ENCODE measurements at regions not wholly inside any gene's neighbourhood (a gene's known extent, or its start where the extent isn't known, plus 50 kb on each side); places are given as distances from the start of the nearest gene placed in this dataset.

- no peak overlapping the region for H3K27ac Mint-ChIP-seq (ENCODE audit: unreplicated experiment)
- no peaks in the 10 kb centered on the region for H3K27me3 Mint-ChIP-seq (ENCODE audit: insufficient read depth, unreplicated experiment)
- POLR2A ChIA-PET = no interaction called here
- peaks cover 13% of the 10 kb centered on the region for H3K9me3 Mint-ChIP-seq (ENCODE audit: unreplicated experiment)
- no peaks in the 10 kb centered on the region for H3K4me1 Mint-ChIP-seq (ENCODE audit: low read depth, unreplicated experiment)
- no peaks in the 10 kb centered on the region for H3K36me3 ChIP-seq (ENCODE audit: control insufficient read depth, insufficient read depth, low read length)
- no TSS peak for BruUV-seq (replicated peaks)
- intact Hi-C loops (cut with micrococcal nuclease; ENCODE audit: unreplicated experiment) = no loop called here
- H3K4me3 Mint-ChIP-seq (ENCODE audit: unreplicated experiment) = no peak overlapping the region
- TF ChIP-seq CTCF (IDR thresholded peaks at IDR 0.05; ENCODE audit: insufficient read depth in 1 of 2, low read depth in 1 of 2, low read length in 1 of 2, severe bottlenecking in 1 of 2, unreplicated experiment in 1 of 2) = no peak
- no peaks in the 10 kb centered on the region for H3K36me3 Mint-ChIP-seq (ENCODE audit: insufficient read depth, unreplicated experiment)
- no peaks in the 10 kb centered on the region; the same call in 1 of the 2 replicates for H3K9me3 ChIP-seq
- H3K27me3 ChIP-seq (replicated peaks; ENCODE audit: control insufficient read depth, insufficient read depth, low read length) = no peaks in the 10 kb centered on the region
- no peak overlapping the region for H3K4me3 ChIP-seq (ENCODE audit: low read depth, low read length)
- no peaks in the 10 kb centered on the region for H3K4me1 ChIP-seq
- CTCF ChIA-PET = no interaction called here
- DNase-seq = no peak
Observed at GRCh38 chr1:218636548-218636947, 291.4 kb downstream of the TGFB2 start.

GRCh38 chr1:218640173-218640572 is 295.0 kb downstream of the TGFB2 start:
- no peaks in the 10 kb centered on the region for H3K36me3 Mint-ChIP-seq (ENCODE audit: insufficient read depth, unreplicated experiment)
- POLR2A ChIA-PET = no interaction called here
- BruUV-seq (replicated peaks) = no TSS peak

GRCh38 chr1:218642033-218642948 is 297.2 kb downstream of the TGFB2 start:
- Mint-ChIP-seq H3K4me1 (ENCODE audit: low read depth, unreplicated experiment) (peaks cover 8% of the 10 kb centered on the region), H3K36me3 (ENCODE audit: insufficient read depth, unreplicated experiment) (no peaks in the 10 kb centered on the region), H3K27me3 (ENCODE audit: insufficient read depth, unreplicated experiment) (no peaks in the 10 kb centered on the region), H3K27ac (ENCODE audit: unreplicated experiment) (no peak overlapping the region), H3K9me3 (ENCODE audit: unreplicated experiment) (peaks cover 14% of the 10 kb centered on the region), H3K4me3 (ENCODE audit: unreplicated experiment) (no peak overlapping the region)
- H3K4me1 ChIP-seq = peaks cover 7% of the 10 kb centered on the region
- CTCF ChIA-PET = interaction anchor here (0.5 kb wide), 1 partner anchor 59 kb away, joined by 4 read pairs; no protein-coding TSS in a partner anchor
- DNase-seq = no peak
- no TSS peak for BruUV-seq (replicated peaks)
- POLR2A ChIA-PET = no interaction called here
- no peaks in the 10 kb centered on the region for H3K27me3 ChIP-seq (replicated peaks; ENCODE audit: control insufficient read depth, insufficient read depth, low read length)
- no peaks in the 10 kb centered on the region for H3K36me3 ChIP-seq (ENCODE audit: control insufficient read depth, insufficient read depth, low read length)
- intact Hi-C loops (cut with micrococcal nuclease; ENCODE audit: unreplicated experiment) = no loop called here
- TF ChIP-seq CTCF (IDR thresholded peaks at IDR 0.05; ENCODE audit: insufficient read depth in 1 of 2, low read depth in 1 of 2, low read length in 1 of 2, severe bottlenecking in 1 of 2, unreplicated experiment in 1 of 2) = no peak
- H3K9me3 ChIP-seq = no peaks in the 10 kb centered on the region
- H3K4me3 ChIP-seq (ENCODE audit: low read depth, low read length) = no peak overlapping the region

More at GRCh38 chr1:218640173-218640572, 295.0 kb downstream of the TGFB2 start:
- Mint-ChIP-seq H3K27ac (ENCODE audit: unreplicated experiment) (no peak overlapping the region), H3K4me1 (ENCODE audit: low read depth, unreplicated experiment) (no peaks in the 10 kb centered on the region), H3K4me3 (ENCODE audit: unreplicated experiment) (no peak overlapping the region), H3K9me3 (ENCODE audit: unreplicated experiment) (peaks cover 6% of the 10 kb centered on the region), H3K27me3 (ENCODE audit: insufficient read depth, unreplicated experiment) (no peaks in the 10 kb centered on the region)
- no peak for DNase-seq
- Histone ChIP-seq H3K4me3 (ENCODE audit: low read depth, low read length) (no peak overlapping the region), H3K27me3 (replicated peaks; ENCODE audit: control insufficient read depth, insufficient read depth, low read length) (no peaks in the 10 kb centered on the region), H3K36me3 (ENCODE audit: control insufficient read depth, insufficient read depth, low read length) (no peaks in the 10 kb centered on the region), H3K4me1 (no peaks in the 10 kb centered on the region; the same call in 1 of the 2 replicates), H3K9me3 (no peaks in the 10 kb centered on the region)
- no peak for TF ChIP-seq CTCF (IDR thresholded peaks at IDR 0.05; ENCODE audit: insufficient read depth in 1 of 2, low read depth in 1 of 2, low read length in 1 of 2, severe bottlenecking in 1 of 2, unreplicated experiment in 1 of 2)
- intact Hi-C loops (cut with micrococcal nuclease; ENCODE audit: unreplicated experiment) = no loop called here
- CTCF ChIA-PET = no interaction called here
